ENCODE measurements at regions not wholly inside any gene's neighbourhood (a gene's known extent, or its start where the extent isn't known, plus 50 kb on each side); places are given as distances from the start of the nearest gene placed in this dataset.

- no peak for TF ChIP-seq REST (IDR thresholded peaks at IDR 0.05; ENCODE audit: low read depth, low read length)
- no peak for TF ChIP-seq MXI1 (IDR thresholded peaks at IDR 0.05; ENCODE audit: low read depth, low read length)
- no peak for TF ChIP-seq STAT3 (IDR thresholded peaks at IDR 0.05; ENCODE audit: low read depth, low read length)
- TF ChIP-seq ZNF384 (IDR thresholded peaks at IDR 0.05; ENCODE audit: borderline replicate concordance, low read depth, low read length): no peak
- TF ChIP-seq SKIL (IDR thresholded peaks at IDR 0.05; ENCODE audit: low read depth, poor library complexity, severe bottlenecking): no peak
- no peak for TF ChIP-seq NFXL1 (IDR thresholded peaks at IDR 0.05; ENCODE audit: borderline replicate concordance)
- no peak for TF ChIP-seq ZNF217 (IDR thresholded peaks at IDR 0.05)
- TF ChIP-seq FOXK2 (IDR thresholded peaks at IDR 0.05): no peak
- no peak for TF ChIP-seq ZNF622 (IDR thresholded peaks at IDR 0.05)
- no peak for TF ChIP-seq SMAD5 (IDR thresholded peaks at IDR 0.05; ENCODE audit: low read depth)
- TF ChIP-seq ZNF274 (IDR thresholded peaks at IDR 0.05; ENCODE audit: insufficient read depth, insufficient read length): no peak
- no peak for TF ChIP-seq RELA (IDR thresholded peaks at IDR 0.05; ENCODE audit: borderline replicate concordance, partially characterized antibody)
- TF ChIP-seq POLR2AphosphoS5 (IDR thresholded peaks at IDR 0.05; ENCODE audit: low read length): no peak
- no peak for TF ChIP-seq ZBTB11 (CRISPR knock-in tag; IDR thresholded peaks at IDR 0.05)
- TF ChIP-seq TCF12 (IDR thresholded peaks at IDR 0.05; ENCODE audit: low read depth, low read length): no peak
- TF ChIP-seq TAF1 (IDR thresholded peaks at IDR 0.05; ENCODE audit: borderline replicate concordance, low read depth, low read length): no peak
Measured at GRCh38 chr5:36529142-36529541, 77.3 kb upstream of the SLC1A3 start (continued).
